ENCODE measurements at regions not wholly inside any gene's neighbourhood (a gene's known extent, or its start where the extent isn't known, plus 50 kb on each side); places are given as distances from the start of the nearest gene placed in this dataset.
A peak's percentile ranks its signal among the peaks of the same experiment; 100 is the strongest.
"Not testable (repeated sequence)": the region's sequence is repeated elsewhere in the genome, so short reads cannot be mapped to it uniquely, and the experiment has no call there.

DNA sequence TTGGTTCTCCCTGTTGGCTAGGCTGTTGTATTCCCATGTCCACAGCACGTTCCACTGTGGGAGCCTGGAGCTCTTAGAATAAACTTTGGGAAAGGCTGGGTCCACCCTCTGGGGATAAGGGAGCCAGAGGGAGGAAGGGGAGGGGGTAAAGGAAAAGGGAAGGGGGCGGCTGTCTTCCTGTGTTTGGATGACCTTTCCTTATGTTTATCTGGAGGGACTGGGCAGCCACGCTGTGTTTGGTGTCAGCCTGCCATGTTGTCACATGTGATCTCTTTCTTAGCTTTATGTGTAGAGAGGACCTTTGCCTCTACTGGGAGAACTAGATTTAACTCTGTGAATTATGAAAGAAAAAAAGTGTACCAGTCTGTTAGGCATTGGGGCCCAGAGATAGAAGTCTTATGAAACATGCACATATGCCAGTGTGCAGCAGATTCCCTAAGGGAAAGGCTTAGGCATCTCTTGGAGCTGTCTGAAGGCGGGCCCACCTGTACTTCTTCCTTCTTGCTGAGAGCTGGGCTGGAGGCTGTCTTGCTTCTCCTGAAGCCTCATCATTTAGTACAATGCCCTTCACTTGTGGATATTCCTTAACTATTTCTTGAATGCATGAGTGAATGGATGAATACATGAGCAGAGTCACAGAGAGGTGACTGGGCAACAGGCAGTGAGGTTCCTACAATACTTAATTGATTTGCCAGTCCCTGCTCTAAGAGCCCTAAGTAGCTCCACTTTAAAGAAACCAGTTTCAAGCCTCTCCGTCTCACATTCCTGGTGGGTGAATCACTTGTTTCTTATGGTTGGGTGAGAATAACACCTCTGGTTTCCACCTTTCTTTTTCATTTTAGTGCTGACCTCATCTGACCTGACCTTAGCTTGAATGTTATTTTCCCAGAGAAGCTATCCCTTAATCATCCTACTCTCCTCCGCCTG, 62.5 kb upstream of the ARHGAP29 start:
- Mint-ChIP-seq H3K4me3 (ENCODE audit: unreplicated experiment) (no peak overlapping the region), H3K4me1 (ENCODE audit: unreplicated experiment) (peaks cover 32% of the 10 kb centered on the region), H3K27me3 (ENCODE audit: unreplicated experiment) (no peaks in the 10 kb centered on the region), H3K27ac (ENCODE audit: unreplicated experiment) (peak overlapping the region; percentile 50), H3K36me3 (ENCODE audit: unreplicated experiment) (no peaks in the 10 kb centered on the region), H3K9me3 (ENCODE audit: unreplicated experiment) (no peaks in the 10 kb centered on the region)
- DNase-seq (ENCODE audit: extremely low spot score, unreplicated experiment), result no peak
- TF ChIP-seq, protein P1, sequence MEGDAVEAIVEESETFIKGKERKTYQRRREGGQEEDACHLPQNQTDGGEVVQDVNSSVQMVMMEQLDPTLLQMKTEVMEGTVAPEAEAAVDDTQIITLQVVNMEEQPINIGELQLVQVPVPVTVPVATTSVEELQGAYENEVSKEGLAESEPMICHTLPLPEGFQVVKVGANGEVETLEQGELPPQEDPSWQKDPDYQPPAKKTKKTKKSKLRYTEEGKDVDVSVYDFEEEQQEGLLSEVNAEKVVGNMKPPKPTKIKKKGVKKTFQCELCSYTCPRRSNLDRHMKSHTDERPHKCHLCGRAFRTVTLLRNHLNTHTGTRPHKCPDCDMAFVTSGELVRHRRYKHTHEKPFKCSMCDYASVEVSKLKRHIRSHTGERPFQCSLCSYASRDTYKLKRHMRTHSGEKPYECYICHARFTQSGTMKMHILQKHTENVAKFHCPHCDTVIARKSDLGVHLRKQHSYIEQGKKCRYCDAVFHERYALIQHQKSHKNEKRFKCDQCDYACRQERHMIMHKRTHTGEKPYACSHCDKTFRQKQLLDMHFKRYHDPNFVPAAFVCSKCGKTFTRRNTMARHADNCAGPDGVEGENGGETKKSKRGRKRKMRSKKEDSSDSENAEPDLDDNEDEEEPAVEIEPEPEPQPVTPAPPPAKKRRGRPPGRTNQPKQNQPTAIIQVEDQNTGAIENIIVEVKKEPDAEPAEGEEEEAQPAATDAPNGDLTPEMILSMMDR (IDR thresholded peaks at IDR 0.05), result no peak

DNA sequence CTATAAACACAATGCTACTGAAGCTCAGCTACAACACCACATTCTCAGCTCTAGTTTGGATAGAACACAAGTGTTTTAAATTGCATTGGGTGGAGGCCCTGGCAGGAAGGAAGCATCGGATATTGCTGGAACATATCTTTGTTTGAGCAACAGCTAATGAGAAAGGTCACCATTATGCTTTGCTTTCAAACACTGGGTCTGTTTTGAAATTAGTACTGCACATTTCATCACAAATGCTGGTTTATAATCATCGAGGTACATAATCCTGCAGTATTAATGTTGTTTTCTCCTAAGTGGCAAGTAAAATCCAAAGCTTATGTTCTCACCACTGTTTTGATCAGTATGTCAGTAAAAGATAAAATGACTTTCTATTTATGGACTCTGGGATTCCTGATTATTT, 61.5 kb upstream of the ARHGAP29 start:
- Mint-ChIP-seq H3K27me3 (ENCODE audit: unreplicated experiment) (no peaks in the 10 kb centered on the region), H3K36me3 (ENCODE audit: unreplicated experiment) (no peaks in the 10 kb centered on the region), H3K4me1 (ENCODE audit: unreplicated experiment) (peaks cover 25% of the 10 kb centered on the region), H3K4me3 (ENCODE audit: unreplicated experiment) (no peak overlapping the region), H3K27ac (ENCODE audit: unreplicated experiment) (peak overlapping the region; percentile 34), H3K9me3 (ENCODE audit: unreplicated experiment) (no peaks in the 10 kb centered on the region)
- DNase-seq (ENCODE audit: extremely low spot score, unreplicated experiment), result no peak
- TF ChIP-seq, protein P1 (IDR thresholded peaks at IDR 0.05), result no peak

DNA sequence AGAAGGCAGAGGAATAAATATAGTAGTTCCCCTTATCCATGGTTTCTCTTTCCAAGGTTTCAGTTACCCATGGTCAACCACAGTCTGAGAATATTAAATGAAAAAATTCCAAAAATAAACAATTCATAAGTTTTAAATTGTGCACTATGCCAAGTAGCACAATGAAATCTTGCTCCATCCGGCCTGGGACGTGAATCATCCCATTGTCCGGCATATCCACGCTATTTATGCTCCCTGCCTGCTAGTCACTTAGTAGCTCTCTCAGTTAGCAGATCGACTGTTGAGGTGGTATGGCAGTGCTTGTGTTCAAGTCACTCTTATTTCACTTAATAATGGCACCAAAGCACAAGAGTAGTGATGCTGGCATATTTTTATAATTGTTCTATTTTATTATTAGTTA, 58.6 kb upstream of the ARHGAP29 start:
- Mint-ChIP-seq H3K36me3 (ENCODE audit: unreplicated experiment) (no peaks in the 10 kb centered on the region), H3K4me3 (ENCODE audit: unreplicated experiment) (no peak overlapping the region), H3K9me3 (ENCODE audit: unreplicated experiment) (no peaks in the 10 kb centered on the region), H3K27me3 (ENCODE audit: unreplicated experiment) (no peaks in the 10 kb centered on the region), H3K27ac (ENCODE audit: unreplicated experiment) (no peak overlapping the region), H3K4me1 (ENCODE audit: unreplicated experiment) (peaks cover 25% of the 10 kb centered on the region)
- TF ChIP-seq, protein P1 (IDR thresholded peaks at IDR 0.05), result no peak
- no peak for DNase-seq (ENCODE audit: extremely low spot score, unreplicated experiment)

DNA sequence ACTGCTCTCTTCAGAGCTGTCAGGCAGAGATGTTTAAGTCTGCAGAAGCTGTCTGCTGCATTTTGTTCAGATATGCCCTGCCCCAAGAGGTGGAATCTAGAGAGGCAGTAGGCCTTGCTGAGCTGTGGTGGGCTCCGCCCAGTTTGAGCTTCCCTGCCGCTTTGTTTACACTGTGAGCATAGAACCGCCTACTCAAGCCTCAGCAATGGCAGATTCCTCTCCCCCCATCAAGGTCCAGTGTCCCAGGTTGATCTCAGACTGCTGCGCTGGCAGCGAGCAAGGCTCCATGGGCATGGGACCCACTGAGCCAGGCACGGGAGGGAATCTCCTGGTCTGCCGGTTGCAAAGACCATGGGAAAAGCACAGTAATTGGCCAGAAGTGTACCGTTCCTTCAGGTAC, 55.6 kb upstream of the ARHGAP29 start:
- not testable (repeated sequence) for H3K27me3 Mint-ChIP-seq (ENCODE audit: unreplicated experiment); H3K4me1 Mint-ChIP-seq (ENCODE audit: unreplicated experiment); H3K4me3 Mint-ChIP-seq (ENCODE audit: unreplicated experiment); H3K36me3 Mint-ChIP-seq (ENCODE audit: unreplicated experiment); DNase-seq (ENCODE audit: extremely low spot score, unreplicated experiment); H3K9me3 Mint-ChIP-seq (ENCODE audit: unreplicated experiment); H3K27ac Mint-ChIP-seq (ENCODE audit: unreplicated experiment)

DNA sequence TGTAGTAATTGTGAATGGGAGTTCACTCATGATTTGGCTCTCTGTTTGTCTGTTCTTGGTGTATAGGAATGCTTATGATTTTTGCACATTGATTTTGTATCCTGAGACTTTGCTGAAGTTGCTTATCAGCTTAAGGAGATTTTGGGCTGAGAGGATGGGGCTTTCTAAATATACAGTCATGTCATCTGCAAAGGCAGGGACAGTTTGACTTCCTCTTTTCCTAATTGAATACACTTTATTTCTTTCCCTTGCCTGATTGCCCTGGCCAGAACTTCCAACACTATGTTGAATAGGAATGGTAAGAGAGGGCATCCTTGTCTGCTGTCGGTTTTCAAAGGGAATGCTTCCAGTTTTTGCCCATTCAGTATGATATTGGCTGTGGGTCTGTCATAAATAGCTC, 51.9 kb upstream of the ARHGAP29 start:
- not testable (repeated sequence) for DNase-seq (ENCODE audit: extremely low spot score, unreplicated experiment); H3K4me1 Mint-ChIP-seq (ENCODE audit: unreplicated experiment); H3K27me3 Mint-ChIP-seq (ENCODE audit: unreplicated experiment); H3K36me3 Mint-ChIP-seq (ENCODE audit: unreplicated experiment); H3K9me3 Mint-ChIP-seq (ENCODE audit: unreplicated experiment); H3K4me3 Mint-ChIP-seq (ENCODE audit: unreplicated experiment); H3K27ac Mint-ChIP-seq (ENCODE audit: unreplicated experiment)
